HepG2 (cell line): ENCODE measurements at regions not wholly inside any gene's neighbourhood (a gene's known extent, or its start where the extent isn't known, plus 50 kb on each side); places are given as distances from the start of the nearest gene placed in this dataset.

Experiments
- ATAC-seq: fragments of 200-7000 bp; cut with Tn5 transposase; 3 replicates; pipeline ENCODE4 v1.9.1; 2020; ENCODE audit warnings: mild to moderate bottlenecking, moderate library complexity
- BruUV-seq: library from RNA; stranded (reverse); fragments of 400-500 nt; replicated peaks from 2 replicates; lab custom pipeline; 2021; lab: Mats Ljungman, UMichigan
- CTCF ChIA-PET: fragments of 300-600 bp; formaldehyde crosslinking; extraction: SDS; loops from one replicate; lab custom pipeline; 2021; ENCODE audit warnings: low total read pairs, inconsistent platforms, low intra/inter-chr PET ratio; lab: Yijun Ruan, JAX
- POLR2A ChIA-PET: fragments of 350-600 bp; sonication (Branson Sonifier 250); formaldehyde crosslinking; loops from one replicate; lab custom pipeline; 2020; ENCODE audit warnings: antibody characterized with exemption, inconsistent platforms; lab: Yijun Ruan, JAX
- DNase-seq: peaks from one replicate; pipeline ENCODE4 v3.0.0-alpha.2; 2015; ENCODE audit warnings: low spot score
- FAIRE-seq: peaks from 3 replicates; lab custom pipeline; 2011; peaks lifted over from hg19 to GRCh38; lab: Jason Lieb, UNC
- H2AFZ ChIP-seq: one replicate; pipeline ENCODE4 v1.6.1; 2011; ENCODE audit warnings: low read length, inconsistent platforms
- H3K27ac ChIP-seq: fragments of 300-600 bp; 3 replicates; pipeline ENCODE4 v1.8.0; 2011; ENCODE audit warnings: mixed run types, mild to moderate bottlenecking, mixed read lengths, low read length, inconsistent platforms; ENCODE audit not compliant: insufficient read depth; ENCODE audit errors: extremely low read length
- H3K27me3 ChIP-seq, 2 experiments: fragments of 200-600 bp in 1 of 2; 2 replicates in 1 of 2; 3 replicates in 1 of 2; pipeline versions ENCODE4 v1.6.0 to v1.8.0; 2011; ENCODE audit warnings: low read length in 2 of 2, mild to moderate bottlenecking in 2 of 2, moderate library complexity in 2 of 2, inconsistent platforms in 1 of 2; ENCODE audit not compliant: insufficient read depth in 2 of 2, control insufficient read depth in 1 of 2
- H3K36me3 ChIP-seq, 2 experiments: fragments of 200-600 bp in 1 of 2; replicated peaks in 1 of 2; 2 replicates in 1 of 2; 3 replicates in 1 of 2; pipeline versions ENCODE4 v1.5.1 to v1.8.0; 2011; ENCODE audit warnings: low read length in 2 of 2, inconsistent platforms in 1 of 2; ENCODE audit not compliant: insufficient read depth in 2 of 2, control insufficient read depth in 1 of 2
- H3K4me1 ChIP-seq: 2 replicates; pipeline ENCODE4 v1.5.1; 2012; ENCODE audit warnings: low read length, inconsistent platforms; ENCODE audit not compliant: insufficient read depth
- H3K4me2 ChIP-seq: 2 replicates; pipeline ENCODE4 v1.6.0; 2011; ENCODE audit warnings: low read depth, low read length, inconsistent platforms
- H3K4me3 ChIP-seq, 3 experiments: fragments of 200-600 bp in 1 of 3; sonication (generic), shearing (Covaris generic) in 1 of 3; replicated peaks in 1 of 3; 2 replicates each; pipeline ENCODE4 v1.5.1; 2011 to 2016; ENCODE audit warnings: low read length in 3 of 3, inconsistent platforms in 2 of 3, low read depth in 2 of 3, mild to moderate bottlenecking in 2 of 3, control low read depth in 1 of 3, mixed read lengths in 1 of 3; ENCODE audit not compliant: insufficient read depth in 1 of 3
- H3K79me2 ChIP-seq: one replicate; pipeline ENCODE4 v1.6.1; 2011; ENCODE audit warnings: low read length, inconsistent platforms; ENCODE audit not compliant: insufficient read depth
- H3K9ac ChIP-seq: 2 replicates; pipeline ENCODE4 v1.6.0; 2011; ENCODE audit warnings: mild to moderate bottlenecking, low read depth, low read length, inconsistent platforms; ENCODE audit not compliant: insufficient read depth
- H3K9me3 ChIP-seq: 2 replicates; pipeline ENCODE4 v1.5.1; 2012; ENCODE audit warnings: mild to moderate bottlenecking, low read length
- H4K20me1 ChIP-seq: 2 replicates; pipeline ENCODE4 v1.6.0; 2011; ENCODE audit warnings: inconsistent platforms, mild to moderate bottlenecking, low read length, moderate library complexity; ENCODE audit not compliant: insufficient read depth
- HDAC6 ChIP-seq: fragments of 200-600 bp; sonication (generic); IDR thresholded peaks from 2 replicates; pipeline ENCODE4 v1.7.0; 2017; ENCODE audit warnings: mild to moderate bottlenecking, antibody characterized with exemption, low read length, low read depth
- HNRNPLL ChIP-seq: fragments of 200-400 bp; formaldehyde crosslinking; IDR thresholded peaks from 2 replicates; pipeline ENCODE4 v1.6.1; 2017; ENCODE audit warnings: mild to moderate bottlenecking, low read depth, low read length; ENCODE audit not compliant: poor library complexity, severe bottlenecking
- KDM5B ChIP-seq: sonication (generic); formaldehyde crosslinking; IDR thresholded peaks from 2 replicates; pipeline ENCODE4 v1.4.0; 2020; ENCODE audit warnings: missing genetic modification reagents, mild to moderate bottlenecking, borderline replicate concordance
- MIER2 ChIP-seq: IDR thresholded peaks from 2 replicates; pipeline ENCODE4 v1.6.1; 2016; ENCODE audit warnings: missing biosample characterization, missing genetic modification reagents
- MNT ChIP-seq: fragments of 450-650 bp; IDR thresholded peaks from 2 replicates; pipeline ENCODE4 v1.6.1; 2016
- MTA3 ChIP-seq: sonication (generic); formaldehyde crosslinking; IDR thresholded peaks from 2 replicates; pipeline ENCODE4 v1.4.0; 2020; ENCODE audit warnings: missing genetic modification reagents
- ONECUT2 ChIP-seq: sonication (generic); formaldehyde crosslinking; IDR thresholded peaks from 2 replicates; pipeline ENCODE4 v1.4.0; 2020; ENCODE audit warnings: missing genetic modification reagents
- RARG ChIP-seq: sonication (generic); formaldehyde crosslinking; IDR thresholded peaks from 2 replicates; pipeline ENCODE4 v1.4.0; 2020; ENCODE audit warnings: low read depth, mild to moderate bottlenecking, missing genetic modification reagents
- RFX1 ChIP-seq: fragments of 450-650 bp; IDR thresholded peaks from 2 replicates; pipeline ENCODE4 v1.6.1; 2017
- SRSF1 ChIP-seq: fragments of 200-400 bp; formaldehyde crosslinking; optimal IDR thresholded peaks from 2 replicates; pipeline ENCODE3; 2017; ENCODE audit warnings: mild to moderate bottlenecking, low read depth, low read length, moderate library complexity
- WIZ ChIP-seq: sonication (generic); formaldehyde crosslinking; IDR thresholded peaks from 2 replicates; pipeline ENCODE4 v1.5.1; 2020; ENCODE audit warnings: mild to moderate bottlenecking, missing genetic modification reagents
- ZNF263 ChIP-seq: sonication (generic); formaldehyde crosslinking; IDR thresholded peaks from 2 replicates; pipeline ENCODE4 v1.4.0; 2020; ENCODE audit warnings: missing genetic modification reagents
- ZNF609 ChIP-seq: sonication (generic); formaldehyde crosslinking; IDR thresholded peaks from 2 replicates; pipeline ENCODE4 v1.4.0; 2020; ENCODE audit warnings: mild to moderate bottlenecking, missing genetic modification reagents, borderline replicate concordance
- ZNF644 ChIP-seq: IDR thresholded peaks from 2 replicates; pipeline ENCODE4 v1.6.1; 2016; ENCODE audit warnings: low read depth
- WGBS: methylation state at CpG from one replicate; pipeline ENCODE4 v1.1.6; 2017; ENCODE audit warnings: low lambda C conversion rate; 5-methylcytosine and 5-hydroxymethylcytosine counted together
- in situ Hi-C: cut with HindIII; loops from 2 replicates; pipeline ENCODE4 v1.10.0; 2017; ENCODE audit warnings: low pct_unique_long_range_greater_than_20kb; ENCODE audit not compliant: extremely low pct_ligation_motif_present
- intact Hi-C: fragments of 100-400 bp; cut with micrococcal nuclease; formaldehyde crosslinking; loops from one replicate; pipeline ENCODE4 v1.10.0; 2022; ENCODE audit not compliant: unreplicated experiment

GRCh38 chr13:95356916-95357315 lies 55.7 kb upstream of the ABCC4 start (continued):
- TF ChIP-seq ZNF609, result no peak
- TF ChIP-seq MNT, result no peak
- no peak for TF ChIP-seq WIZ (CRISPR knock-in tag)

GRCh38 chr13:95357875-95358274 lies 56.6 kb upstream of the ABCC4 start:
- ChIA-PET CTCF (no interaction called here), POLR2A (no interaction called here)
- H2AFZ ChIP-seq, result no peak overlapping the region
- in situ Hi-C loops, result no loop called here
- H3K36me3 ChIP-seq, result no peaks in the 10 kb centered on the region
- H3K4me1 ChIP-seq, result peaks cover 12% of the 10 kb centered on the region
- H3K79me2 ChIP-seq, result no peaks in the 10 kb centered on the region
- H3K27me3 ChIP-seq, result no peaks in the 10 kb centered on the region; a peak in 1 of 5 replicates
- TF ChIP-seq ZNF263 (no peak), HNRNPLL (no peak), HDAC6 (no peak), KDM5B (CRISPR knock-in tag) (no peak), MIER2 (no peak), SRSF1 (no peak), RARG (CRISPR knock-in tag) (no peak), MTA3 (no peak), ZNF644 (CRISPR knock-in tag) (no peak), RFX1 (no peak), ONECUT2 (no peak)
- H3K9ac ChIP-seq, result no peak overlapping the region
- BruUV-seq, result no TSS peak
- DNase-seq, result no peak
- H4K20me1 ChIP-seq, result no peaks in the 10 kb centered on the region
- no peak for ATAC-seq
- H3K27ac ChIP-seq, result no peak overlapping the region
- H3K9me3 ChIP-seq, result no peaks in the 10 kb centered on the region
- FAIRE-seq, result no peak
- 56% methylated on average over 4 of the region's 4 CpGs for WGBS
- intact Hi-C loops, result no loop called here
- H3K4me3 ChIP-seq, result no peak overlapping the region
- no peak overlapping the region for H3K4me2 ChIP-seq
